RWPE1 (cell line): ENCODE measurements at regions not wholly inside any gene's neighbourhood (a gene's known extent, or its start where the extent isn't known, plus 50 kb on each side); places are given as distances from the start of the nearest gene placed in this dataset.

Experiments used
- CTCF ChIA-PET: fragments of 350-600 bp; sonication (Branson Sonifier 250); formaldehyde crosslinking; extraction: SDS; loops from one replicate; lab custom pipeline; 2021; lab: Yijun Ruan, JAX
- POLR2A ChIA-PET: fragments of 400-600 bp; formaldehyde crosslinking; extraction: SDS; loops from one replicate; lab custom pipeline; 2020; ENCODE audit warnings: antibody characterized with exemption; ENCODE audit not compliant: low non-redundant PET; lab: Yijun Ruan, JAX
- DNase-seq: peaks from one replicate; pipeline ENCODE4 v3.0.0; 2012; ENCODE audit warnings: low spot score
- H3K27ac ChIP-seq: fragments of 450-650 bp; 2 replicates; pipeline ENCODE4 v1.5.1; 2017
- CTCF ChIP-seq: fragments of 450-650 bp; conservative IDR thresholded peaks from 2 replicates; pipeline ENCODE4 v1.5.1; 2017; ENCODE audit warnings: low read depth, mild to moderate bottlenecking

- H3K27ac ChIP-seq: no peak overlapping the region
- TF ChIP-seq CTCF: no peak
- no peak for DNase-seq
- POLR2A ChIA-PET: no interaction called here
- CTCF ChIA-PET: no interaction called here
Observed at GRCh38 chr10:130576427-130576826, 440.2 kb downstream of the GLRX3 start.

GRCh38 chr10:130577039-130577438, 440.8 kb downstream of the GLRX3 start:
- CTCF ChIA-PET: interaction anchor here (0.5 kb wide), 1 partner anchor 18 kb away, joined by 3 read pairs; no protein-coding TSS in a partner anchor
- no peak overlapping the region for H3K27ac ChIP-seq
- TF ChIP-seq CTCF: no peak
- POLR2A ChIA-PET: no interaction called here
- DNase-seq: no peak

GRCh38 chr10:130578532-130579289, 442.5 kb downstream of the GLRX3 start:
- CTCF ChIA-PET: no interaction called here
- no peak for DNase-seq
- TF ChIP-seq CTCF: no peak
- POLR2A ChIA-PET: no interaction called here
- H3K27ac ChIP-seq: no peak overlapping the region

GRCh38 chr10:130579913-130580312, 443.7 kb downstream of the GLRX3 start:
- TF ChIP-seq CTCF: no peak
- POLR2A ChIA-PET: no interaction called here

GRCh38 chr10:130580975-130581374, 444.8 kb downstream of the GLRX3 start:
- POLR2A ChIA-PET: no interaction called here
- TF ChIP-seq CTCF: no peak
- H3K27ac ChIP-seq: no peak overlapping the region
- no peak for DNase-seq
- CTCF ChIA-PET: interaction anchor here (0.6 kb wide), 1 partner anchor 1363 kb away, joined by 4 read pairs; no protein-coding TSS in a partner anchor

More at GRCh38 chr10:130579913-130580312, 443.7 kb downstream of the GLRX3 start:
- no peak overlapping the region for H3K27ac ChIP-seq
- CTCF ChIA-PET: no interaction called here
- no peak for DNase-seq

GRCh38 chr10:130587718-130588117, 451.5 kb downstream of the GLRX3 start:
- H3K27ac ChIP-seq: no peak overlapping the region
- DNase-seq: no peak
- no peak for TF ChIP-seq CTCF
- ChIA-PET POLR2A (no interaction called here), CTCF (no interaction called here)
